ENCODE measurements at regions not wholly inside any gene's neighbourhood (a gene's known extent, or its start where the extent isn't known, plus 50 kb on each side); places are given as distances from the start of the nearest gene placed in this dataset.

DNA sequence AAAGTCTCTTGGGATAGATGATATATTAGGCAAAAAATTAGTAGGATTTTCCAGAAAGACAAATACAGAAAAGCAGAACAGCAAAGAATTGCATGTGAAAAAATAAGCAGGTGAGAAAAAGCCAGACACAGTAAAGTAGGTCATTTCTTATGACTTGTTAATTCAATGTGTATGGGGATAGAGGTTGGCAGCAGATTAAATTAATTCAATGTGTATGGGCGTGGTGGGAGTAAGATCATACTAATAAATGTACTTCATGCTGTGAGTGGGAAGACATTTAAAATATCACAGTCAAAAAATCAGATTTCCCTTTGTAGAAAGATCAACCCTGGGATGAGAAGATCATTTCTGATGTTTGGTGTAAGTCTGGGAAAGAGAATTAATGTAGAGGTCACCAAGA, 1146.4 kb upstream of the INTU start:
- TF ChIP-seq, protein P1, sequence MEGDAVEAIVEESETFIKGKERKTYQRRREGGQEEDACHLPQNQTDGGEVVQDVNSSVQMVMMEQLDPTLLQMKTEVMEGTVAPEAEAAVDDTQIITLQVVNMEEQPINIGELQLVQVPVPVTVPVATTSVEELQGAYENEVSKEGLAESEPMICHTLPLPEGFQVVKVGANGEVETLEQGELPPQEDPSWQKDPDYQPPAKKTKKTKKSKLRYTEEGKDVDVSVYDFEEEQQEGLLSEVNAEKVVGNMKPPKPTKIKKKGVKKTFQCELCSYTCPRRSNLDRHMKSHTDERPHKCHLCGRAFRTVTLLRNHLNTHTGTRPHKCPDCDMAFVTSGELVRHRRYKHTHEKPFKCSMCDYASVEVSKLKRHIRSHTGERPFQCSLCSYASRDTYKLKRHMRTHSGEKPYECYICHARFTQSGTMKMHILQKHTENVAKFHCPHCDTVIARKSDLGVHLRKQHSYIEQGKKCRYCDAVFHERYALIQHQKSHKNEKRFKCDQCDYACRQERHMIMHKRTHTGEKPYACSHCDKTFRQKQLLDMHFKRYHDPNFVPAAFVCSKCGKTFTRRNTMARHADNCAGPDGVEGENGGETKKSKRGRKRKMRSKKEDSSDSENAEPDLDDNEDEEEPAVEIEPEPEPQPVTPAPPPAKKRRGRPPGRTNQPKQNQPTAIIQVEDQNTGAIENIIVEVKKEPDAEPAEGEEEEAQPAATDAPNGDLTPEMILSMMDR (IDR thresholded peaks at IDR 0.05): no peak
- no peak for TF ChIP-seq POLR2A (IDR thresholded peaks at IDR 0.05)
- no peak for TF ChIP-seq POLR2AphosphoS5 (IDR thresholded peaks at IDR 0.05)
- no peak for TF ChIP-seq EP300 (IDR thresholded peaks at IDR 0.05)
